ENCODE measurements at regions not wholly inside any gene's neighbourhood (a gene's known extent, or its start where the extent isn't known, plus 50 kb on each side); places are given as distances from the start of the nearest gene placed in this dataset.
"Not testable (repeated sequence)": the region's sequence is repeated elsewhere in the genome, so short reads cannot be mapped to it uniquely, and the experiment has no call there.

DNA sequence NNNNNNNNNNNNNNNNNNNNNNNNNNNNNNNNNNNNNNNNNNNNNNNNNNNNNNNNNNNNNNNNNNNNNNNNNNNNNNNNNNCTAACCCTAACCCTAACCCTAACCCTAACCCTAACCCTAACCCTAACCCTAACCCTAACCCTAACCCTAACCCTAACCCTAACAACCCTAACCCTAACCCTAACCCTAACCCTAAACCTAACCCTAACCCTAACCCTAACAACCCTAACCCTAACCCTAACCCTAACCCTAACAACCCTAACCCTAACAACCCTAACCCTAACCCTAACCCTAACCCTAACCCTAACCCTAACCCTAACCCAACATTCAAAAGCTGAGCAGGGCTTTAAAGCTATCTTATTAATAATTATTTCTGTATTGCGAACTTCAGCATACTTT lies 182.5 kb upstream of the FAM20C start:
- H3K27me3 Mint-ChIP-seq; H3K36me3 Mint-ChIP-seq; H3K9me3 Mint-ChIP-seq; H3K4me3 Mint-ChIP-seq; H3K36me3 ChIP-seq (ENCODE audit: control insufficient read depth in 2 of 2, extremely low read depth in 1 of 2, insufficient read depth in 1 of 2, low read length in 1 of 2); H3K4me1 ChIP-seq (ENCODE audit: control insufficient read depth in 1 of 2, extremely low read depth in 1 of 2, insufficient read depth in 2 of 2, low read length in 2 of 2); H3K27me3 ChIP-seq (replicated peaks in 1 of 2; ENCODE audit: control insufficient read depth in 2 of 2, extremely low read depth in 1 of 2, insufficient read depth in 2 of 2, low read length in 1 of 2); CTCF ChIA-PET; H3K4me3 ChIP-seq (ENCODE audit: control insufficient read depth in 1 of 2, extremely low read depth in 1 of 2, low read length in 1 of 2); H3K9me3 ChIP-seq; ATAC-seq (replicated peaks in 1 of 4); H3K27ac ChIP-seq (ENCODE audit: low read length); POLR2A ChIA-PET; H3K27ac Mint-ChIP-seq; H3K4me1 Mint-ChIP-seq: not testable (repeated sequence)
- WGBS (ENCODE audit: insufficient coverage), result no CpG with 5 or more reads among the region's 1 CpG
- DNase-seq, result peak in 1 of 35 experiments; percentile 17

DNA sequence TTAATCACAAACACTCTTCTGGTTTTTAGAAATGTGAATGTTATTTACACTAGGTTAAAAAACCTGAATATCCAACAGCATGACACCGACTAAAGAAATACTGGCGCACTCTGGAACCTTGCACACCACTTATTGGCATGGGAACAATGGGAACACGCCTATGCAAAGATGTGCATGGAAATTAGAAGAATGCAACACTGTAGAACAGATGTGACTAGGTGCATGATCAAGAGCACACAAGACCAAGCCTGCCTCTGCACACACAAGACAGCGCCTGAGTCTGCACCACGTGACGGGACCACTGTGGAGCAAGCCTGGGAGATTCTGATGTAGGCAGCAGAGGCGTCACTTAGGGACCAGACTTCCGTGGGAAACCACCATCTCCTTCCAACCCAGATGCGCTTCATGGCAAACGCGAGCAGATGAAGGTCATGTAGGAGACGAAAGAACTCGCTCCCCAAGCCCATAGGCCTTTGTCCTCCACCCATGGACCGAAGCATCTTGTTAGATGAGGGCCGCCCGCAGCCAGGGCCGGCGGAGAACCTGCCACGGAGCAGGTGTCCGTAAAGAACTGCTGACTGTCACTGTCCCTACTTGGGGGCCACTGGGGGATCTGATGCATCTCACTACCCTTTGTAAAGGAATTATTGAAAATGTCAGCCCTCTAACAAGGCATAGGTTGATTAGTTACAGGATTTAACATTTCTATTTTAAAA lies 159.6 kb upstream of the FAM20C start:
- POLR2A ChIA-PET; H3K27ac Mint-ChIP-seq; H3K36me3 Mint-ChIP-seq; H3K36me3 ChIP-seq (ENCODE audit: control insufficient read depth in 2 of 2, extremely low read depth in 1 of 2, insufficient read depth in 1 of 2, low read length in 1 of 2); DNase-seq; H3K9me3 ChIP-seq; H3K4me3 ChIP-seq (ENCODE audit: control insufficient read depth in 1 of 2, extremely low read depth in 1 of 2, low read length in 1 of 2); H3K4me3 Mint-ChIP-seq; H3K9me3 Mint-ChIP-seq; H3K4me1 ChIP-seq (ENCODE audit: control insufficient read depth in 1 of 2, extremely low read depth in 1 of 2, insufficient read depth in 2 of 2, low read length in 2 of 2); H3K27me3 ChIP-seq (replicated peaks in 1 of 2; ENCODE audit: control insufficient read depth in 2 of 2, extremely low read depth in 1 of 2, insufficient read depth in 2 of 2, low read length in 1 of 2); CTCF ChIA-PET; H3K27ac ChIP-seq (ENCODE audit: low read length); H3K4me1 Mint-ChIP-seq; H3K27me3 Mint-ChIP-seq; ATAC-seq (replicated peaks in 1 of 4): not testable (repeated sequence)
- WGBS (ENCODE audit: insufficient coverage), result no CpG with 5 or more reads among the region's 20 CpGs

DNA sequence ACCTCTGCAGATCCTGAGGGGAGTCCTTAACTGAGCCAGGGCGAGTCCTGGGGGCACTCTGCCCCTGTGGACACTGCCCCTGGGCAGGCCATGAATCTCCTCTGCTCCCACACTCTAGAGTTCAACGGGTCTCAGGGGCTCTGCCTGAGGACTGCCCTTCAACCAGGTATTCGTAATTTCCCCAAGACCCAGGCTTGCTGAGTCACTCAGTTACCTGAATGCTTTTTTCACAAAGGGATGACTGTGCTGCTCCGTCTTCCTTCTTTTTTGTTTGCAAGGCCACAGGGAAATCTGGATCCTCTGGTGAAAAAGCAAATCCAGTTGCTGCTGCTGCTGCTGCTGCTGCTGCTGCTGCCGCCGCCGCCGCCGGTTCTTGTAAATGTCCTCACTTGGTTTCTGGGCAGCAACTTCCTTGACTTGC lies 157.2 kb upstream of the FAM20C start:
- H3K4me1 ChIP-seq (ENCODE audit: control insufficient read depth in 1 of 2, extremely low read depth in 1 of 2, insufficient read depth in 2 of 2, low read length in 2 of 2); H3K27me3 Mint-ChIP-seq; POLR2A ChIA-PET; H3K27me3 ChIP-seq (replicated peaks in 1 of 2; ENCODE audit: control insufficient read depth in 2 of 2, extremely low read depth in 1 of 2, insufficient read depth in 2 of 2, low read length in 1 of 2); ATAC-seq (replicated peaks in 1 of 4); H3K9me3 Mint-ChIP-seq; H3K4me1 Mint-ChIP-seq; H3K36me3 Mint-ChIP-seq; H3K27ac Mint-ChIP-seq; H3K36me3 ChIP-seq (ENCODE audit: control insufficient read depth in 2 of 2, extremely low read depth in 1 of 2, insufficient read depth in 1 of 2, low read length in 1 of 2); H3K4me3 ChIP-seq (ENCODE audit: control insufficient read depth in 1 of 2, extremely low read depth in 1 of 2, low read length in 1 of 2); CTCF ChIA-PET; H3K27ac ChIP-seq (ENCODE audit: low read length); DNase-seq; H3K9me3 ChIP-seq; H3K4me3 Mint-ChIP-seq: not testable (repeated sequence)
- WGBS (ENCODE audit: insufficient coverage), result no CpG with 5 or more reads among the region's 9 CpGs

DNA sequence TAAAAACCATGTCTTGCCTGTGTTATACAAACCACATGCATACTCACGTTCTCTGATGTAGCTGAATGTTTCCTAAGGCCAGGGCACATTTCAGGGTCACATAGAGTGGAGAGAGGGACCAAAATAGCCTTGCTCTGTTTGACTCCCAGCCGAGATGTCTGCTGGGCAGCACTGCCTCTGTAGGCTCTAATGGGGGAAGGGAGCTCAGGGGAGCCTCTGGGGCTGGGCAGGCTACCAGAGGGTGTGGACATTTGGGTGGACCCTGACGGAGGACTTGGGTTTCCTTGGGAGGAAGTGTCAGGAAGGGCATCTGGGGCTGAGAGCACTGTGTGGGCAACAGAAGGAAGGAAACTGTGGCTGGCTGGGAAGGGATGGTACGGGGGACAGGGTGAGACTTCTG lies 155.8 kb upstream of the FAM20C start:
- H3K27me3 Mint-ChIP-seq; H3K27ac Mint-ChIP-seq; H3K9me3 Mint-ChIP-seq; H3K27me3 ChIP-seq (replicated peaks in 1 of 2; ENCODE audit: control insufficient read depth in 2 of 2, extremely low read depth in 1 of 2, insufficient read depth in 2 of 2, low read length in 1 of 2); H3K27ac ChIP-seq (ENCODE audit: low read length); H3K4me1 ChIP-seq (ENCODE audit: control insufficient read depth in 1 of 2, extremely low read depth in 1 of 2, insufficient read depth in 2 of 2, low read length in 2 of 2); H3K36me3 ChIP-seq (ENCODE audit: control insufficient read depth in 2 of 2, extremely low read depth in 1 of 2, insufficient read depth in 1 of 2, low read length in 1 of 2); H3K4me3 ChIP-seq (ENCODE audit: control insufficient read depth in 1 of 2, extremely low read depth in 1 of 2, low read length in 1 of 2); CTCF ChIA-PET; ATAC-seq (replicated peaks in 1 of 4); H3K36me3 Mint-ChIP-seq; H3K4me3 Mint-ChIP-seq; DNase-seq; POLR2A ChIA-PET; H3K4me1 Mint-ChIP-seq; H3K9me3 ChIP-seq: not testable (repeated sequence)
- no CpG with 5 or more reads among the region's 4 CpGs for WGBS (ENCODE audit: insufficient coverage)

DNA sequence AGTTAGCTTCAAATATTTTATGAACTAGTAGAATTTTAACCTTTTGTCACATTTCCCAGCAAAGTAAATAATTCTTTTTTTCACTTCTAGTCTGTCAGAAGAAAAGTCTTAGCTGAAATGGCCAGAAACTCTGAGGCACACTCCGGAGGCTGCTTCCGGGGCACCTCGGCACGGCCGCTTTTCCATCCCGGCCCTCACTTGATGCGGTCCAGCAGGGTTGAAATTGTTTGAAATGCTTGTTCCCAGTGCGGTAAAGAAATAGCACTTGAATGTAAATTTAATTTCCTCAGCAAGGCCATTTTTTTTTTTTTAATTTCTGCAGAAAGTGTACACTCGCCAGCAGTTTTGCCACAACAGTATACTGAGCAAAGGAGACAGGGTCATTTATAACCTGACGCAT lies 154.7 kb upstream of the FAM20C start:
- H3K9me3 Mint-ChIP-seq; H3K9me3 ChIP-seq; ATAC-seq (replicated peaks in 1 of 4); DNase-seq; H3K4me3 ChIP-seq (ENCODE audit: control insufficient read depth in 1 of 2, extremely low read depth in 1 of 2, low read length in 1 of 2); H3K27ac ChIP-seq (ENCODE audit: low read length); POLR2A ChIA-PET; H3K36me3 ChIP-seq (ENCODE audit: control insufficient read depth in 2 of 2, extremely low read depth in 1 of 2, insufficient read depth in 1 of 2, low read length in 1 of 2); H3K4me1 ChIP-seq (ENCODE audit: control insufficient read depth in 1 of 2, extremely low read depth in 1 of 2, insufficient read depth in 2 of 2, low read length in 2 of 2); H3K36me3 Mint-ChIP-seq; H3K27me3 ChIP-seq (replicated peaks in 1 of 2; ENCODE audit: control insufficient read depth in 2 of 2, extremely low read depth in 1 of 2, insufficient read depth in 2 of 2, low read length in 1 of 2); H3K4me1 Mint-ChIP-seq; H3K27ac Mint-ChIP-seq; CTCF ChIA-PET; H3K4me3 Mint-ChIP-seq: not testable (repeated sequence)
- H3K27me3 Mint-ChIP-seq, result peaks cover 13 to 20% of the 10 kb centered on the region in 2 donors
- WGBS (ENCODE audit: insufficient coverage), result no CpG with 5 or more reads among the region's 10 CpGs

DNA sequence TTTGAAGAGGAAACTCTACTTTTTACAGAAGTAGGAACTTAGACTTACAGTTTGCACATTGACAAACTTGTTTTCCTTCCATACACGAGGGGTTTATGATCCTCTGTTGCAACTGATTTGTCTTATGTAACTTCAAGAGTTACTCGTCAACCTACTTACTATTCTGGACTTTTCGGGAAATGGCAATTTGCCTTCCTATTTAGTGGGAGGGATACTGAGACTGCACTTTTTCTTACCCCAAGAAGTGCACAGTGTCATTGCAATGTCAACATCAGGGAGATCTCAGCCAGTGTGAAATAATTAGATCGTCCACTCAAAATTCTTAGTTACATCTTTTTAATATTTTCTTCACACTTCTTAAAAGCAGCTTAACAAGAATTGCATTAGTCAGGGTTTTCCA lies 153.9 kb upstream of the FAM20C start:
- ATAC-seq (replicated peaks in 1 of 4); DNase-seq; H3K4me1 Mint-ChIP-seq; H3K27me3 ChIP-seq (replicated peaks in 1 of 2; ENCODE audit: control insufficient read depth in 2 of 2, extremely low read depth in 1 of 2, insufficient read depth in 2 of 2, low read length in 1 of 2); H3K9me3 Mint-ChIP-seq; H3K27ac Mint-ChIP-seq; CTCF ChIA-PET; H3K27ac ChIP-seq (ENCODE audit: low read length); POLR2A ChIA-PET; H3K9me3 ChIP-seq; H3K36me3 Mint-ChIP-seq; H3K4me3 Mint-ChIP-seq; H3K4me1 ChIP-seq (ENCODE audit: control insufficient read depth in 1 of 2, extremely low read depth in 1 of 2, insufficient read depth in 2 of 2, low read length in 2 of 2); H3K36me3 ChIP-seq (ENCODE audit: control insufficient read depth in 2 of 2, extremely low read depth in 1 of 2, insufficient read depth in 1 of 2, low read length in 1 of 2); H3K4me3 ChIP-seq (ENCODE audit: control insufficient read depth in 1 of 2, extremely low read depth in 1 of 2, low read length in 1 of 2): not testable (repeated sequence)
- peaks cover 14 to 27% of the 10 kb centered on the region in 2 donors for H3K27me3 Mint-ChIP-seq
- no CpG with 5 or more reads among the region's 4 CpGs for WGBS (ENCODE audit: insufficient coverage)

Measured in T-cell (primary cell).